GM12892 (cell line): ENCODE measurements at regions not wholly inside any gene's neighbourhood (a gene's known extent, or its start where the extent isn't known, plus 50 kb on each side); places are given as distances from the start of the nearest gene placed in this dataset.

Source experiments
- POLR2A ChIP-seq: IDR thresholded peaks from 2 replicates; pipeline ENCODE4 v1.6.1; 2011; ENCODE audit warnings: low read depth, low read length, control low read depth
- POLR2AphosphoS5 ChIP-seq: IDR thresholded peaks from 2 replicates; pipeline ENCODE4 v1.6.1; 2011; ENCODE audit warnings: low read depth, low read length, control low read depth
- TAF1 ChIP-seq: IDR thresholded peaks from 2 replicates; pipeline ENCODE4 v1.6.1; 2011; ENCODE audit warnings: low read depth, mild to moderate bottlenecking, control low read depth, low read length, borderline replicate concordance

DNA sequence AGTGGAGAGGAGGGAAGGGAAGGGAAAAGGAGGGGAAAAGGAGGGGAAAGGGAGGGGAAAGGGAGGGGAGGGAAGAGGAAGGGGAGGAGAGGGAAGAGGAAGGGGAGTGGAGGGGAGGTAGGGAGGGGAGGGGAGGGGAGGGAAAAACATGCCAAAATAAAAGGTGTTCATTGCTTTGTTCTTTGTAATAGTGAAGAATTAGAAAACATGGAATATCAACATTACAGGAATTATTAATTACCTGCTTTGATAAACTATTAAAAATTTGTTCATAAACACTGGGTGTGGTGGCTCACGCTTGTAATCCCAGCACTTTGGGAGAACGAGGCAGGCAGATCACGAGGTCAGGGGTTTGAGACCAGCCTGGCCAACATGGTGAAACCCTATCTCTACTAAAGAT lies 579.2 kb downstream of the MED13L start:
- TF ChIP-seq POLR2AphosphoS5 = no peak
- TF ChIP-seq POLR2A = no peak
- TF ChIP-seq TAF1 = no peak
